ELF-1 (cell line): ENCODE measurements at regions not wholly inside any gene's neighbourhood (a gene's known extent, or its start where the extent isn't known, plus 50 kb on each side); places are given as distances from the start of the nearest gene placed in this dataset.

Experiments used
- DNase-seq: peaks from one replicate; pipeline ENCODE4 v3.0.0-alpha.2; 2016; ENCODE audit warnings: low read depth, low spot score

GRCh38 chr16:80189476-80190175, 351.2 kb upstream of the DYNLRB2 start:
- DNase-seq, result no peak

GRCh38 chr16:80176114-80176513, 364.7 kb upstream of the DYNLRB2 start:
- no peak for DNase-seq

GRCh38 chr16:80175011-80175410, 365.8 kb upstream of the DYNLRB2 start:
- DNase-seq, result no peak

GRCh38 chr16:80174416-80174815, 366.4 kb upstream of the DYNLRB2 start:
- no peak for DNase-seq

GRCh38 chr16:80171746-80172145, 369.0 kb upstream of the DYNLRB2 start:
- DNase-seq, result no peak

GRCh38 chr16:80171199-80171598, 369.6 kb upstream of the DYNLRB2 start:
- no peak for DNase-seq

- DNase-seq, result no peak
Measured at GRCh38 chr16:80167657-80168390, 373.0 kb upstream of the DYNLRB2 start.

GRCh38 chr16:80166082-80166481, 374.7 kb upstream of the DYNLRB2 start:
- no peak for DNase-seq

- no peak for DNase-seq
Measured at GRCh38 chr16:80164966-80165550, 375.7 kb upstream of the DYNLRB2 start.

- DNase-seq, result no peak
Measured at GRCh38 chr16:80163339-80163738, 377.5 kb upstream of the DYNLRB2 start.

GRCh38 chr16:80161799-80162739, 378.7 kb upstream of the DYNLRB2 start:
- no peak for DNase-seq

GRCh38 chr16:80158766-80159165, 382.0 kb upstream of the DYNLRB2 start:
- no peak for DNase-seq

GRCh38 chr16:80151722-80152111, 389.1 kb upstream of the DYNLRB2 start:
- DNase-seq, result no peak

GRCh38 chr16:80150978-80151721, 389.6 kb upstream of the DYNLRB2 start:
- DNase-seq, result no peak

GRCh38 chr16:80148826-80149225, 392.0 kb upstream of the DYNLRB2 start:
- DNase-seq, result no peak

GRCh38 chr16:80147026-80147655, 393.7 kb upstream of the DYNLRB2 start:
- DNase-seq, result no peak

GRCh38 chr16:80144191-80144590, 396.6 kb upstream of the DYNLRB2 start:
- DNase-seq, result no peak

- no peak for DNase-seq
Measured at GRCh38 chr16:80142940-80143339, 397.9 kb upstream of the DYNLRB2 start.

- DNase-seq, result no peak
Measured at GRCh38 chr16:80142281-80142680, 398.5 kb upstream of the DYNLRB2 start.

GRCh38 chr16:80129791-80130190, 411.0 kb upstream of the DYNLRB2 start:
- no peak for DNase-seq

GRCh38 chr16:80125677-80126076, 415.1 kb upstream of the DYNLRB2 start:
- DNase-seq, result no peak
